B cell (primary cell): ENCODE measurements at regions not wholly inside any gene's neighbourhood (a gene's known extent, or its start where the extent isn't known, plus 50 kb on each side); places are given as distances from the start of the nearest gene placed in this dataset.

Source experiments
- ATAC-seq: fragments of 200-7000 bp; cut with Tn5 transposase; one replicate; pipeline ENCODE4 v1.10.0; 2021; ENCODE audit warnings: low read depth, mild to moderate bottlenecking, moderate number of reproducible peaks, moderate library complexity
- CTCF ChIA-PET: fragments of 350-600 bp; sonication (Branson Sonifier 250); formaldehyde crosslinking; loops from one replicate; lab custom pipeline; 2021; ENCODE audit warnings: antibody characterized with exemption, inconsistent platforms; lab: Charles Lee
- POLR2A ChIA-PET: fragments of 350-600 bp; sonication (Branson Sonifier 250); formaldehyde crosslinking; loops from one replicate; lab custom pipeline; 2021; ENCODE audit warnings: antibody characterized with exemption; lab: Charles Lee
- DNase-seq: peaks from one replicate; pipeline ENCODE4 v3.0.0; 2013
- H2AFZ ChIP-seq: 2 replicates; pipeline ENCODE4 v1.6.1; 2012; ENCODE audit warnings: mild to moderate bottlenecking, low read depth, low read length; ENCODE audit not compliant: insufficient read depth, poor library complexity, severe bottlenecking
- H3K27ac ChIP-seq, 2 donors: 1 replicate in 1 of 2; 2 replicates in 1 of 2; pipeline ENCODE4 v1.5.1; 2012 to 2013; ENCODE audit warnings: low read length in 2 of 2, mild to moderate bottlenecking in 2 of 2, moderate library complexity in 1 of 2
- H3K27me3 ChIP-seq, 4 experiments: fragments of 200-600 bp in 1 of 4; sonication (generic) in 1 of 4; replicated peaks in 1 of 4; 1 replicate in 2 of 4; 2 replicates in 2 of 4; pipeline versions ENCODE4 v1.6.1 to v1.7.0; 2013 to 2016; ENCODE audit warnings: low read length in 3 of 4, mild to moderate bottlenecking in 2 of 4, mixed read lengths in 1 of 4, moderate library complexity in 1 of 4; ENCODE audit not compliant: insufficient read depth in 4 of 4, control insufficient read depth in 3 of 4; ENCODE audit errors: control extremely low read depth in 1 of 4
- H3K36me3 ChIP-seq, 2 experiments: replicated peaks in 1 of 2; 1 replicate in 1 of 2; 2 replicates in 1 of 2; pipeline versions ENCODE4 v1.6.1 to v1.7.1; 2013; ENCODE audit warnings: low read length in 1 of 2; ENCODE audit not compliant: insufficient read depth in 2 of 2, control insufficient read depth in 1 of 2; ENCODE audit errors: control extremely low read depth in 1 of 2, extremely low read depth in 1 of 2
- H3K4me1 ChIP-seq, 2 donors: fragments of 200-600 bp in 1 of 2; sonication (generic) in 1 of 2; 1 replicate in 1 of 2; 2 replicates in 1 of 2; pipeline versions ENCODE4 v1.5.1 to v1.6.1; 2013 to 2017; ENCODE audit warnings: low read length in 2 of 2; ENCODE audit not compliant: control insufficient read depth in 2 of 2, insufficient read depth in 2 of 2
- H3K4me2 ChIP-seq: replicated peaks from 2 replicates; pipeline ENCODE3; 2012; ENCODE audit warnings: mild to moderate bottlenecking, low read depth, low read length; ENCODE audit not compliant: poor library complexity, severe bottlenecking
- H3K4me3 ChIP-seq, 5 experiments: fragments of 200-600 bp in 1 of 5; sonication (generic) in 1 of 5; 1 replicate in 3 of 5; 2 replicates in 2 of 5; pipeline versions ENCODE4 v1.5.1 to v1.7.0; 2011 to 2016; ENCODE audit warnings: low read length in 4 of 5, mild to moderate bottlenecking in 4 of 5, low read depth in 2 of 5, control low read depth in 1 of 5, moderate library complexity in 1 of 5; ENCODE audit not compliant: insufficient read depth in 1 of 5; ENCODE audit errors: control extremely low read depth in 1 of 5, extremely low read depth in 1 of 5
- H3K79me2 ChIP-seq: fragments of 200-600 bp; sonication (generic); one replicate; pipeline ENCODE4 v1.6.0; 2016; ENCODE audit warnings: low read length; ENCODE audit not compliant: control insufficient read depth, insufficient read depth
- H3K9ac ChIP-seq: fragments of 200-600 bp; sonication (generic); 2 replicates; pipeline ENCODE4 v1.6.1; 2017; ENCODE audit warnings: mild to moderate bottlenecking, low read length, moderate library complexity
- H3K9me3 ChIP-seq, 3 donors: one replicate each; pipeline versions ENCODE4 v1.6.1 to v1.7.1; 2013; ENCODE audit warnings: low read length in 2 of 3; ENCODE audit not compliant: control insufficient read depth in 2 of 3, insufficient read depth in 1 of 3; ENCODE audit errors: control extremely low read depth in 1 of 3
- H4K20me1 ChIP-seq: 2 replicates; pipeline ENCODE4 v1.6.0; 2012; ENCODE audit warnings: mild to moderate bottlenecking, low read length; ENCODE audit not compliant: insufficient read depth, control insufficient read depth, poor library complexity, severe bottlenecking
- H3K27ac Mint-ChIP-seq: one replicate; pipeline ENCODE4 v1.8.0; 2021; ENCODE audit warnings: mixed read lengths
- H3K27me3 Mint-ChIP-seq: one replicate; pipeline ENCODE4 v1.8.0; 2021; ENCODE audit warnings: mixed read lengths
- H3K4me1 Mint-ChIP-seq: one replicate; pipeline ENCODE4 v1.8.0; 2021; ENCODE audit warnings: mixed read lengths
- H3K4me3 Mint-ChIP-seq: one replicate; pipeline ENCODE4 v1.8.0; 2021; ENCODE audit warnings: mixed read lengths
- H3K9me3 Mint-ChIP-seq: one replicate; pipeline ENCODE4 v1.8.0; 2022; ENCODE audit warnings: mixed read lengths; ENCODE audit not compliant: insufficient read depth
- CTCF ChIP-seq: fragments of 200-600 bp; IDR thresholded peaks from one replicate; pipeline ENCODE4 v1.8.0; 2022; ENCODE audit warnings: antibody characterized with exemption, mild to moderate bottlenecking
- EZH2 ChIP-seq: IDR thresholded peaks from 2 replicates; pipeline ENCODE4 v1.6.1; 2012; ENCODE audit warnings: borderline replicate concordance, low read depth, mild to moderate bottlenecking, moderate library complexity, low read length; ENCODE audit not compliant: insufficient read depth, poor library complexity, severe bottlenecking
- WGBS: methylation state at CpG from one replicate; pipeline ENCODE4 v1.1.5; 2013; ENCODE audit warnings: missing lambda C conversion rate; ENCODE audit not compliant: insufficient coverage; 5-methylcytosine and 5-hydroxymethylcytosine counted together
- intact Hi-C: fragments of 100-400 bp; cut with micrococcal nuclease; formaldehyde crosslinking; loops from one replicate; pipeline ENCODE4 v1.10.0; 2022

- H3K9ac ChIP-seq, result no peak overlapping the region
- H3K79me2 ChIP-seq, result no peaks in the 10 kb centered on the region
- no peak overlapping the region for H3K27ac Mint-ChIP-seq
- H3K4me2 ChIP-seq, result no peak overlapping the region
- no peak overlapping the region for H3K4me3 ChIP-seq
- POLR2A ChIA-PET, result no interaction called here
- H3K27me3 Mint-ChIP-seq, result no peaks in the 10 kb centered on the region
- no peaks in the 10 kb centered on the region for H3K36me3 ChIP-seq
- CTCF ChIA-PET, result no interaction called here
- TF ChIP-seq EZH2 (no peak), CTCF (no peak)
- H3K27me3 ChIP-seq, result no peaks in the 10 kb centered on the region
- WGBS, result no CpG with 5 or more reads among the region's 1 CpG
- DNase-seq (no peak), ATAC-seq (no peak)
- intact Hi-C loops, result no loop called here
- no peak overlapping the region for H3K27ac ChIP-seq
- no peak overlapping the region for H3K4me3 Mint-ChIP-seq
- H3K9me3 ChIP-seq, result no peaks in the 10 kb centered on the region
- no peaks in the 10 kb centered on the region for H3K4me1 Mint-ChIP-seq
- H2AFZ ChIP-seq, result no peak overlapping the region
- no peaks in the 10 kb centered on the region for H3K9me3 Mint-ChIP-seq
- no peaks in the 10 kb centered on the region for H4K20me1 ChIP-seq
- H3K4me1 ChIP-seq, result no peaks in the 10 kb centered on the region
Measured at GRCh38 chr1:81553503-81553902, 247.2 kb upstream of the ADGRL2 start.

GRCh38 chr1:81551946-81552345 lies 248.8 kb upstream of the ADGRL2 start:
- no peak overlapping the region for H3K9ac ChIP-seq
- TF ChIP-seq EZH2, result no peak
- no peak for TF ChIP-seq CTCF
- Mint-ChIP-seq H3K27ac (no peak overlapping the region), H3K4me1 (no peaks in the 10 kb centered on the region), H3K9me3 (no peaks in the 10 kb centered on the region), H3K4me3 (no peak overlapping the region), H3K27me3 (no peaks in the 10 kb centered on the region)
- no peak overlapping the region for H3K27ac ChIP-seq
- no peaks in the 10 kb centered on the region for H3K9me3 ChIP-seq
- H3K79me2 ChIP-seq, result no peaks in the 10 kb centered on the region
- DNase-seq (no peak), ATAC-seq (no peak)
- no peaks in the 10 kb centered on the region for H3K27me3 ChIP-seq
- no peaks in the 10 kb centered on the region for H3K36me3 ChIP-seq
- H3K4me2 ChIP-seq, result no peak overlapping the region
- 100% methylated on average over 1 of the region's 1 CpG for WGBS
- intact Hi-C loops, result no loop called here
- H2AFZ ChIP-seq, result no peak overlapping the region
- ChIA-PET POLR2A (no interaction called here), CTCF (no interaction called here)
- no peak overlapping the region for H3K4me3 ChIP-seq
- no peaks in the 10 kb centered on the region for H4K20me1 ChIP-seq
- no peaks in the 10 kb centered on the region for H3K4me1 ChIP-seq
